ENCODE measurements at regions not wholly inside any gene's neighbourhood (a gene's known extent, or its start where the extent isn't known, plus 50 kb on each side); places are given as distances from the start of the nearest gene placed in this dataset.

- DNase-seq (ENCODE audit: low read depth in 2 of 2) = no peak
- no peak for TF ChIP-seq CTCF (IDR thresholded peaks at IDR 0.05; ENCODE audit: low read depth, low read length)
Observed at GRCh38 chr2:183665425-183665824, 541.2 kb downstream of the NUP35 start.

DNA sequence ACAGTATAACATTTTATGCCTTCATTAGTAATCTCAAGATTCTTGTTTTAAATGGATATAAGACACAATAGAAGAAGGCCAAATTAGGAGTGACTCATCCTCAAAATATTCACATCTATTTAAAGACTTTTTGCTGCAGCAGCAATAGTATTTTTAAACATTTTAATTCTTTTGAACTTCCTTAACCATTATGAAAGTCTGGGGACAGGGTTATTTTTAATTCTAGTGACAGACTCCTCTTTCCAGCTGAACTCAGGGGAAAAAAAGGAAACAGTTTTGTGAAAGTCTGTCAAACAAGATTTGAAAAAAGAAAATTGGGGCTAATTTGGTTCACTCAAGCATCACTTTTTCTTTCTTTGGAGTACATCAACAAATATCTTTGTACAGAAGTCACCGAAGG is 541.8 kb downstream of the NUP35 start:
- H3K4me3 ChIP-seq (replicated peaks in 1 of 2; ENCODE audit: low read depth in 2 of 2, low read length in 2 of 2) = no peak overlapping the region
- DNase-seq (ENCODE audit: low read depth in 2 of 2) = peak; percentile 1 to 5
- TF ChIP-seq CTCF (IDR thresholded peaks at IDR 0.05; ENCODE audit: low read depth, low read length) = no peak

More at GRCh38 chr2:183665425-183665824, 541.2 kb downstream of the NUP35 start:
- H3K4me3 ChIP-seq (replicated peaks in 1 of 2; ENCODE audit: low read depth in 2 of 2, low read length in 2 of 2) = no peak overlapping the region

DNA sequence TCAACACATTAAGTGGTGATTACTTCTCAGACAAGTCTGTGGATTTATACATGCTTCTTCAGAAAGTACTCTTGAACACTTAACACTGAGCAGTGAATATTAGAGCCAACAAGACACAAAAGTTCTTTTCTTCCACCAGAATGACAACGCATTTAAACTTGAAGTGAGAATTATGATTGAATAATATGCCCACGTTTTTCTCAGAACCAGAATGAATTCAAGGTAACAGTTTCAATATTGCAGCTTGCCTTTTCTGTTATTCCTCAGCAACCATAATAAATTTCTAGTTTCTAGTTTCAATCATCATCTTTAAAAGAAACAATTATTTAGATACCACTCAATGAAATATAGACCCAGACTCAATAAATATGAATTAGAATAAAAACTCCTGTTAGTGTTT is 547.0 kb downstream of the NUP35 start:
- no peak overlapping the region for H3K4me3 ChIP-seq (replicated peaks in 1 of 2; ENCODE audit: low read depth in 2 of 2, low read length in 2 of 2)
- no peak for TF ChIP-seq CTCF (IDR thresholded peaks at IDR 0.05; ENCODE audit: low read depth, low read length)
- no peak for DNase-seq (ENCODE audit: low read depth in 2 of 2)

- no peak for DNase-seq (ENCODE audit: low read depth in 2 of 2)
- H3K4me3 ChIP-seq (replicated peaks in 1 of 2; ENCODE audit: low read depth in 2 of 2, low read length in 2 of 2) = no peak overlapping the region
- no peak for TF ChIP-seq CTCF (IDR thresholded peaks at IDR 0.05; ENCODE audit: low read depth, low read length)
Observed at GRCh38 chr2:183678908-183679307, 554.7 kb downstream of the NUP35 start.

DNA sequence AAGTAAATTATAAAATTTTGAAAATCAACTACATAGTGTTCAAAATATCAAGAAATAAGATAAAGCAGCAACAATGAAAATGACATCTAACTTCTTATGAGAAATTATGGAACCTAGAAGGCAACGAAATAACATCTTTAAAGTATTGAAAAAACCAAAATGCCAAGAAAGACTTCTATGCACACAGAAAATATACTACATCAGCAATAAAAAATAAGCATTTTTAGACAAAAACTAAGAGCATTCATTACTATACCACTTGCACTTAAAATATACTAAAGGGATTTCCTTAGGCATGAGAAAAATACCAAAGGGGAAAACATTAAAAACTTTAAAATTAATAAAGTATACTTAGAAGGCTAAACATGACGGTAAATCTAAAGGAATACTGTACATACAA is 556.3 kb downstream of the NUP35 start:
- no peak for DNase-seq (ENCODE audit: low read depth in 2 of 2)
- no peak for TF ChIP-seq CTCF (IDR thresholded peaks at IDR 0.05; ENCODE audit: low read depth, low read length)

GRCh38 chr2:183684686-183685085 is 560.4 kb downstream of the NUP35 start:
- TF ChIP-seq CTCF (IDR thresholded peaks at IDR 0.05; ENCODE audit: low read depth, low read length) = no peak
- H3K4me3 ChIP-seq (replicated peaks in 1 of 2; ENCODE audit: low read depth in 2 of 2, low read length in 2 of 2) = no peak overlapping the region
- DNase-seq (ENCODE audit: low read depth in 2 of 2) = no peak

More for the DNA sequence above, 556.3 kb downstream of the NUP35 start:
- no peak overlapping the region for H3K4me3 ChIP-seq (replicated peaks in 1 of 2; ENCODE audit: low read depth in 2 of 2, low read length in 2 of 2)

DNA sequence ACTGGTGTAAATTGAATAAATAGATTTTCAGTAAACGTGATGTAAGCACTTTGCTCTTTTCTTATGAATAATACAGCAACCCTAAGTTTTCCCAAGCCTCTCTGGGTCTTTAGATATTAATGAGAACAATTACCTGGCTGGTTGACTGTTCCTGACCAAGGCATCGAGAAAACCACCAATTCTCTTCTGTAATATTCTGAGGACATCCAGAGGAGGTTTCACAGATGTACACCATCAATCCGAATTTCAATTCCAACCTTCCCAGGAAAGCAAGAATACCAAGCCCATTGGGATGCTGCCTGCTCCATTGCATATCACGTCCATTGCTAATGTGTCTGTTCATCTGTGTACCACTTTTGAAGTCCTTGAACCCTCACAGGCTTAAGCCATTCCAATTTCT is 571.8 kb downstream of the NUP35 start:
- TF ChIP-seq CTCF (IDR thresholded peaks at IDR 0.05; ENCODE audit: low read depth, low read length) = no peak
- DNase-seq (ENCODE audit: low read depth in 2 of 2) = no peak
- no peak overlapping the region for H3K4me3 ChIP-seq (replicated peaks in 1 of 2; ENCODE audit: low read depth in 2 of 2, low read length in 2 of 2)
